ENCODE measurements at regions not wholly inside any gene's neighbourhood (a gene's known extent, or its start where the extent isn't known, plus 50 kb on each side); places are given as distances from the start of the nearest gene placed in this dataset.

GRCh38 chr10:10205906-10206305 lies 811.8 kb upstream of the CELF2 start:
- no peaks in the 10 kb centered on the region for H3K27me3 ChIP-seq
- H3K27ac ChIP-seq: no peak overlapping the region
- DNase-seq (ENCODE audit: low spot score): no peak
- no peaks in the 10 kb centered on the region for H4K20me1 ChIP-seq (ENCODE audit: low read depth)
- H3K27me3 Mint-ChIP-seq (ENCODE audit: insufficient read depth, low read depth): peaks cover 3% of the 10 kb centered on the region
- H3F3A ChIP-seq (ENCODE audit: low read depth): no peaks in the 10 kb centered on the region
- no peak overlapping the region for H3K4me3 ChIP-seq
- H3K4me2 ChIP-seq: no peak overlapping the region
- no peaks in the 10 kb centered on the region for H3K4me1 Mint-ChIP-seq
- H3K4me3 Mint-ChIP-seq: no peak overlapping the region
- peaks cover 3% of the 10 kb centered on the region for H3K36me3 ChIP-seq
- no peaks in the 10 kb centered on the region for H3K79me2 ChIP-seq (ENCODE audit: low read depth)
- H3K36me3 Mint-ChIP-seq: no peaks in the 10 kb centered on the region
- TF ChIP-seq EZH2phosphoT487 (IDR thresholded peaks at IDR 0.05) (no peak), EZH2 (IDR thresholded peaks at IDR 0.05) (no peak), CTCF (IDR thresholded peaks at IDR 0.05) (no peak)
- peaks cover 20% of the 10 kb centered on the region for H3K9me3 ChIP-seq (ENCODE audit: low read depth)
- no peak overlapping the region for H3K27ac Mint-ChIP-seq
- H2AFZ ChIP-seq (replicated peaks): no peak overlapping the region
- H3K9ac ChIP-seq: no peak overlapping the region
- peaks cover 9% of the 10 kb centered on the region for H3K9me3 Mint-ChIP-seq
- H3K4me1 ChIP-seq: no peaks in the 10 kb centered on the region

GRCh38 chr10:10207538-10207937 lies 810.1 kb upstream of the CELF2 start:
- H2AFZ ChIP-seq (replicated peaks): no peak overlapping the region

GRCh38 chr10:10208196-10208595 lies 809.5 kb upstream of the CELF2 start:
- DNase-seq (ENCODE audit: low spot score): no peak
- Mint-ChIP-seq H3K36me3 (no peaks in the 10 kb centered on the region), H3K4me1 (no peaks in the 10 kb centered on the region), H3K9me3 (peaks cover 5% of the 10 kb centered on the region), H3K27ac (no peak overlapping the region), H3K4me3 (no peak overlapping the region), H3K27me3 (ENCODE audit: insufficient read depth, low read depth) (peaks cover 3% of the 10 kb centered on the region)
- Histone ChIP-seq H3K9me3 (ENCODE audit: low read depth) (peaks cover 15% of the 10 kb centered on the region), H3K27ac (no peak overlapping the region), H4K20me1 (ENCODE audit: low read depth) (no peaks in the 10 kb centered on the region), H3K36me3 (peaks cover 3% of the 10 kb centered on the region), H3K4me3 (no peak overlapping the region), H3K4me1 (no peaks in the 10 kb centered on the region), H3K4me2 (no peak overlapping the region), H3K27me3 (no peaks in the 10 kb centered on the region), H2AFZ (replicated peaks) (no peak overlapping the region), H3K9ac (no peak overlapping the region), H3F3A (ENCODE audit: low read depth) (no peaks in the 10 kb centered on the region), H3K79me2 (ENCODE audit: low read depth) (no peaks in the 10 kb centered on the region)
- TF ChIP-seq EZH2phosphoT487 (IDR thresholded peaks at IDR 0.05) (no peak), EZH2 (IDR thresholded peaks at IDR 0.05) (no peak), CTCF (IDR thresholded peaks at IDR 0.05) (no peak)

More at GRCh38 chr10:10207538-10207937, 810.1 kb upstream of the CELF2 start:
- no peak for DNase-seq (ENCODE audit: low spot score)
- H3K27me3 ChIP-seq: no peaks in the 10 kb centered on the region
- H3K36me3 ChIP-seq: peaks cover 3% of the 10 kb centered on the region
- H3K9ac ChIP-seq: no peak overlapping the region
- H3K4me3 Mint-ChIP-seq: no peak overlapping the region
- H3K9me3 ChIP-seq (ENCODE audit: low read depth): peaks cover 17% of the 10 kb centered on the region
- H3K27ac Mint-ChIP-seq: no peak overlapping the region
- no peak overlapping the region for H3K27ac ChIP-seq
- no peaks in the 10 kb centered on the region for H4K20me1 ChIP-seq (ENCODE audit: low read depth)
- H3K4me1 Mint-ChIP-seq: no peaks in the 10 kb centered on the region
- H3K4me1 ChIP-seq: no peaks in the 10 kb centered on the region
- no peaks in the 10 kb centered on the region for H3K79me2 ChIP-seq (ENCODE audit: low read depth)
- H3K27me3 Mint-ChIP-seq (ENCODE audit: insufficient read depth, low read depth): peaks cover 3% of the 10 kb centered on the region
- H3K36me3 Mint-ChIP-seq: no peaks in the 10 kb centered on the region
- H3F3A ChIP-seq (ENCODE audit: low read depth): no peaks in the 10 kb centered on the region
- H3K4me2 ChIP-seq: no peak overlapping the region
- H3K9me3 Mint-ChIP-seq: peaks cover 9% of the 10 kb centered on the region
- TF ChIP-seq EZH2 (IDR thresholded peaks at IDR 0.05): no peak
- TF ChIP-seq CTCF (IDR thresholded peaks at IDR 0.05): no peak
- no peak for TF ChIP-seq EZH2phosphoT487 (IDR thresholded peaks at IDR 0.05)
- no peak overlapping the region for H3K4me3 ChIP-seq

Measured in neural progenitor cell (in vitro differentiated cells).